Ecto neural progenitor cell (in vitro differentiated cells): ENCODE measurements at regions not wholly inside any gene's neighbourhood (a gene's known extent, or its start where the extent isn't known, plus 50 kb on each side); places are given as distances from the start of the nearest gene placed in this dataset.

Experiments
- DNase-seq: peaks from one replicate; pipeline ENCODE4 v3.0.0-alpha.2; 2018; ENCODE audit warnings: low spot score

- no peak for DNase-seq
Observed at GRCh38 chr13:44096901-44097300, 217.2 kb downstream of the LACC1 start.

GRCh38 chr13:44098559-44098958 is 218.9 kb downstream of the LACC1 start:
- no peak for DNase-seq

- DNase-seq: no peak
Observed at GRCh38 chr13:44101347-44102083, 221.8 kb downstream of the LACC1 start.

GRCh38 chr13:44103429-44104196 is 223.9 kb downstream of the LACC1 start:
- DNase-seq: no peak

GRCh38 chr13:44104197-44104490 is 224.4 kb downstream of the LACC1 start:
- no peak for DNase-seq

- no peak for DNase-seq
Observed at GRCh38 chr13:44104969-44105368, 225.3 kb downstream of the LACC1 start.

GRCh38 chr13:44106266-44107152 is 226.8 kb downstream of the LACC1 start:
- DNase-seq: no peak

GRCh38 chr13:44107357-44108121 is 227.8 kb downstream of the LACC1 start:
- no peak for DNase-seq

- no peak for DNase-seq
Observed at GRCh38 chr13:44108331-44108858, 228.7 kb downstream of the LACC1 start.

GRCh38 chr13:44110091-44110621 is 230.5 kb downstream of the LACC1 start:
- DNase-seq: no peak

- DNase-seq: no peak
Observed at GRCh38 chr13:44111701-44112100, 232.0 kb downstream of the LACC1 start.

GRCh38 chr13:44112700-44113329 is 233.1 kb downstream of the LACC1 start:
- DNase-seq: no peak

GRCh38 chr13:44116562-44117332 is 237.0 kb downstream of the LACC1 start:
- no peak for DNase-seq

- DNase-seq: no peak
Observed at GRCh38 chr13:44117351-44117750, 237.6 kb downstream of the LACC1 start.

- no peak for DNase-seq
Observed at GRCh38 chr13:44117816-44118215, 238.1 kb downstream of the LACC1 start.

GRCh38 chr13:44118881-44119280 is 239.2 kb downstream of the LACC1 start:
- no peak for DNase-seq

- no peak for DNase-seq
Observed at GRCh38 chr13:44120043-44120442, 240.3 kb downstream of the LACC1 start.

- DNase-seq: no peak
Observed at GRCh38 chr13:44120849-44121755, 241.4 kb downstream of the LACC1 start.

- DNase-seq: no peak
Observed at GRCh38 chr13:44124352-44124751, 244.6 kb downstream of the LACC1 start.
